ENCODE measurements at regions not wholly inside any gene's neighbourhood (a gene's known extent, or its start where the extent isn't known, plus 50 kb on each side); places are given as distances from the start of the nearest gene placed in this dataset.

DNA sequence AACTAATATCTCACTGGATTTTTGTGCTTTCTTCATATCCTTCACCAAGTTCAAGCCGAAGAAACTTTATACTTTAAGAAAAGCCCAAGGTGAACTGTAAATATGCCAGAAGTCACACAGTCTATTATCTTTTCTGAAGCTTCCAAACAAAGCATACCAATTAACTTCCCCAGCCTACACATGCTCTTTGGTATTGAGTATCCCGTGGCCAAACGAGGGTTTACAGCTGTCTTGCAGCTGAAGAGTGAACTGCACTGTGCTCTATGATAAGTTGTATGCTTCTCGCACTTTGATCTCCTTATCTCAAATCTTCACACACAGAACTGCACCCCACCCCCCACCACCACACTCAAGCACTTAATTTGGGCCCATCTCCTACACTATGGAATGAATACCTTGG lies 215.6 kb upstream of the VEPH1 start:
- DNase-seq (ENCODE audit: low read depth): no peak

DNA sequence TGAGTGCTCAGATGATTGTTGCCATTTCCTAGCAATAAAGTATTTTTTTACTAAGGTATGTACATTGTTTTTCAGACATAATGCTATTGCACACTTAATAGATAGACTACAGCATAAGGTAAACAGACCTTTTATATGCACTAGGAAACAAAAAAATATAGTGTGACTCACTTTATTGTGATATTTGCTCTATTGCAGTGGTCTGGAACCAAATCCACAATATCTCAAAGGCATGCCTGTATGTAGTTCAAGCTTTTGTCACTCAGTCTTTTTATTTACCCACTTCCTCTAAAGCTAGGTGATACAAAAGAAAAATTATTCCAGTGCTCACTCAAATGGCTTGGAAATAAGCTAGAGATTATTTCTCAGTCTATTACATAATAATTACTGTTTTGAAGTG lies 209.9 kb upstream of the VEPH1 start:
- DNase-seq (ENCODE audit: low read depth): no peak

DNA sequence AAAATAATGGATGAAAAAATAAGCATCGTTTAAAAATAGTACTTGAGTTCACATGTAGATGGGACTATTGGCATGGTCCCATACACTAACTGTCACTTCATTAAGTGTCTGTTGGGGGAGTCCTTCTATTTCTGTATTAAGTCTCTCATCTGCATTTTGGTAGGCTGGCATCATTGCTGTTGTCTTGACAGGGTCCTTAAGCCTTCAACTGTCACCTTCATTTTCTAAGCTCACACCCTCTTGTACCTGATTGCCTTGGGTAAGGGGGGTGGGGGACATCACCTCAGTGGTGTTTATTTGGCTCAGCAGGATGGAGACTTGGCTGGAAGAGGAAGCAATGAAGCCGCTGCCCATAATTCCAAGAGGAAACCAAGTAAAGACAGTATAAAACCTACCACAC lies 202.0 kb upstream of the VEPH1 start:
- no peak for DNase-seq (ENCODE audit: low read depth)

DNA sequence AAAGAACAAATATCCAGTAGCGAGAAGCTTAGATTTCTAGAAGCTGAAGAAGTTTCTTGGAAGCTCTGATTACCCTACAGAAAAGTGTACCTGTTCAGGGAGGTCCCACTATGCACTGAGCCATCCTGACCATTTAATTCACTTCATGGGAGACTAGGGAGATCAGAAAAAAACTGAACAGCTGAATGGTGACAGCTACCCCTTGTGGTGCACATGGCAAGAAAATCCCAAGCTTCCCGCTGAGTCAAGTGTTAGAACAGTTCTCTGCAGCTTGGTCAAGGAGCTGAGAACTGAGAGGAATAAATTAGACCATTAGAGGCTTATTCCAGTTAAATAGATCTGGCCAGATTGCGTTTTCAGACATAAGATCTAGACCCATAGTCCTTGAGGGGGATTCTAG lies 197.2 kb upstream of the VEPH1 start:
- peak; percentile 2 for DNase-seq (ENCODE audit: low read depth)

DNA sequence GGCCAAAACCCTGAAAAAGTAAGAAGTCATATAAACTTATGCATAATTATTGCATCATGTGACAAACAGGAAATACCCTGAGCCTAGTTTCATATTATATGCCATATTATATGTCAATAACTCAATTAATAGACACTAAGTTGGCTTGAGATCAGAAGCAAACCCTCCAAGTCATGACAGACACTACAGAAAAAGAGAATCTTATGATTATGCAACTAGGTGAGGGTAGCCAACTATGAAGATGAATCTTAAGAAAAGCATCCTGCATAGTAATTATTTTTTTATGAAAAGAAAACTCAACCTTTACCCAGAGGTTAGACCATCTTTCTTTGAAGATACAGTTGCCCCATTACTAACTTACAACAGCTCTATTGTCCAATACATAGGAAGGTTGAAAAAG lies 192.4 kb upstream of the VEPH1 start:
- DNase-seq (ENCODE audit: low read depth): peak; percentile 4

DNA sequence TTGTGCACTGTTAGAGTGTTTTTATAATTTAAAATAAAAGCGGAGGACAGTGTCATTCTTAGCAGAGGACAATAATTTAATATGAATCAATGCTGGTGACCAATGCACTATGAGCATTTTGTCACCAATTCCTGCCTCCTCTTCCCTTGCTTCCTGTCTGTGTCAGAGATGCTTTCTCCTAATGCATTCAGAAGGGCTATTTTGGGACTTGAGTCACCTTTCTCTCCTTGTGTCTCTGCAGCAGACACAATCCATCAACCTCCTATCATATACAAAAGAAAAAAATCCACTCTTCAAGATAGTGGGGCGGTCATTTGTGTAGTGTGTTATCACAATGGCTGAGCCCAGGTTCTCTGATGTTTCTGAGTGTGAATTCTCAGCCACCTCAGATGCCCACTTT lies 191.9 kb upstream of the VEPH1 start:
- DNase-seq (ENCODE audit: low read depth): no peak

DNA sequence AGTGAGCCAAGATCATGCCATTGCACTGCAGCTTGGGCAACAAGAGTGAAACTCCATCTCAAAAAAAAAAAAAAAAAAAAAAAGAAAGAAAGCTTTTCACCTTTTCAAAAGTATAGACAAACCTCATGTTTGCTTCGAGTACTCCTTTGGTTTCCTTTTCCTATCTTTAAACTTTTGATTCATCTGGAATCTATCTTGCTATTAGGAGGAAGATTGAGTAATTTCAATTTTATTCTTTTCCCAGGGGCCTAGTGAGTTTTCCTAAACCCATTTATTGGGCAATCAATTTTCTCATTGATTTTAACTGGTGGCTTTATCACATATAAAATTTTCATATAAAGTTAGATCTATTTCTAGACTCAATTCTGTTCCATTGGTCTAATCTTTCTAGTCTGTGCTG lies 190.5 kb upstream of the VEPH1 start:
- no peak for DNase-seq (ENCODE audit: low read depth)

DNA sequence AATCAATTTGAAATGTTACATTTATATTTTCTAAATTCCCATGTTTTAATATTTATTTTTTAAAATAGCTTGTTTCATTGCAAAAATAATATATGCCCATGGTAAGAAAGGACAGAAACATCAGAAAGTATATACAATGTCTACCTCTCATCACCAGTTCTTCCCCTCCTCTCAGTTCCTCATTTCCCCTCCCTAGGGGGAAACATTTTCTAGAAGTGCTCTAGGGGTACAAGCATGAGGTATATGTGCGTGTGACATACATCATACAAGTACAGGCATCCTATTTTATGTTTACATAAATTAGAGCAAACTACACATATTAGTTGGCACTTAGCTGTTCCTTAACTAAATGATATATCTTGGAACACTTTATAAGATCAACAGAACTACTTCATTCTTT lies 189.3 kb upstream of the VEPH1 start:
- no peak for DNase-seq (ENCODE audit: low read depth)

DNA sequence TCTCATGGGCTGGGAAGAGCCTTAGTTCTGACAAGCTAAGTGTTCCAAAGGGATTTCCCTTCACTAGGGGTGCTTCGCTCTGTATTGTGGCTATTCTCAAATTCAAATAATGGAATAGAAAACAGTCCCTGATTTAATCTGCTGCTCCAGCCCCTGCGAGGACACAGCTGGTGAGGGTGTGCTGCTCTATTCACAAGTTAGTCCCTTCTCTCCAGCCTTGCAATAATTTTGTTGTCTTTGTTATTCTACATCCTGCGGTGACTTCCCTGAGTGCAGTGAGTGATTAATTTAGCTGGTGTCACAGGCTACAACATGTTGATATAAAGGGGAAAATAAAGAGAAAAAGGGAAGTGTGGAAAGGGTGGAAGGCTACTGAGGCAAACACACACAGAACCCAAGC lies 180.5 kb upstream of the VEPH1 start:
- no peak for DNase-seq (ENCODE audit: low read depth)

DNA sequence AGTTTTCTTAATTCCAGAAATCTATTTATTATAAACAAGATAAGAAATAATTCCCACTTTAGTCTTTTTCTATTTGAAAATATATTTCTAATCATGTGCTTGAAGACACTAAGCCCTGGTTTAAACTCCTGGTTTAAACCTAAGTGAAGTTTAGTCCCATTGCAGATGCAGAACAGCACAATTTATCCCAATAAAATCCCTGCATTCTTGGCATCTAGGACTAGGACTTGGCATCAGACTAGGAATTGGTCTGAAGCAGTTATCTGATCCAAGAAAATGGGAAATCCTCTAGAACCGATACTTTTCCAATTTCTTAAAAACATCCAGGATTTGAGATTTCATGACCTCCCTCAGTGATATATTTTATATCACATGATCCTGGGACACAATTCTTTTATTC lies 168.8 kb upstream of the VEPH1 start:
- DNase-seq (ENCODE audit: low read depth): no peak

DNA sequence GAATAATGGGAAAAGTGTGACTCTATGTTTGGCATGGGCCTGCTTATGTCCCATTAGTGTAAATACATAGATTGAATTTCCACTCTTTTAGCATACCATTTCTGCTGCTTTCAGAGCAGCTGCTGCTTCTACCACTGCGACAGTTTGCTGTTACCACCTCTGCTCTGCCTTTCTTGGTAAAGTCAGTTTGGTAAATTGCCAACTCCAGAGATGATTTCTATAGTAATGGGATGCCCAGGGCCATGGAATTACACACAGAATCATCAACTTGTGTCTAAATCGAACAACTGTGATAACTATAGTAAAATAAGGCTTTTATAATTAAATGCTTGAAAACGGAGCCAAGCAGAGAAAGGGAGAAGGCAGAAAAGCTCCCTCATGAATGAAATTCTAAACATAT lies 168.4 kb upstream of the VEPH1 start:
- no peak for DNase-seq (ENCODE audit: low read depth)

DNA sequence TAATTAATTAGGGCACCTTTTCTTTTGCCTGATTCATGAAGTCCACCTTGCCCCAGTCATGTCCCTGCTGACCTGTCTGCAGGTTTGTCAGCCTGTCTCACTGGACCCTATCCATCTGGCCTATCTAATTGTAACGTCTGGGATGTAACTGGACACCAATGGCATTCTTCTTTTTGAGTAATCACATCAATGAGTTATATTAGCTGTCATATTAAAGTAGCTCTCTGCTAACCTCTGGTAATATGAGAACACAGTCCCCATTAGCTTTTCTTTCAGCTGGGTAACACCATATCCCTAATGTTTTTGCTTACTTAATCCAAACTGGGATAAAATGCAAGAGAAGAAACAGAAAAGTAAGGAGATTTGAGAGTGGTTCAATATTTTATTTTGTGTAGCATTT lies 166.2 kb upstream of the VEPH1 start:
- peak; percentile 9 for DNase-seq (ENCODE audit: low read depth)

DNA sequence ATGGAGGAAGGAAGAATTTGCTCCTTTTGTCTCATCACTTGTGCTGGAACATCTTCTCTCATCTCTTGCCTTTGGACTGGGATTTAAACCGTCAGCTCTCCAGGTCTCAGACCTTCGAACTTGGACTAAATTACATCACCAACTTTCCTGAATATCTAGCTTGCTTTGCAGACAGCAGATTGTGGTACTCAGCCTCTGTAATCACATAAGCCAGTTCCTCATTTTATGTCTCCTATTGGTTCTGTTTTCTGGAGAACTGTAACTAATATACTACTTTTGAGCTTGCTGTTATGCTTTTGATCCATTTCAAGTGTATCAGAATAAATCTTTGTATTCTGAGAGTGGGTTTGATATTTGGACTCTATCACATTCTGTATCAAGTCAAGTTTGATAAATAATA lies 164.3 kb upstream of the VEPH1 start:
- DNase-seq (ENCODE audit: low read depth): no peak

DNA sequence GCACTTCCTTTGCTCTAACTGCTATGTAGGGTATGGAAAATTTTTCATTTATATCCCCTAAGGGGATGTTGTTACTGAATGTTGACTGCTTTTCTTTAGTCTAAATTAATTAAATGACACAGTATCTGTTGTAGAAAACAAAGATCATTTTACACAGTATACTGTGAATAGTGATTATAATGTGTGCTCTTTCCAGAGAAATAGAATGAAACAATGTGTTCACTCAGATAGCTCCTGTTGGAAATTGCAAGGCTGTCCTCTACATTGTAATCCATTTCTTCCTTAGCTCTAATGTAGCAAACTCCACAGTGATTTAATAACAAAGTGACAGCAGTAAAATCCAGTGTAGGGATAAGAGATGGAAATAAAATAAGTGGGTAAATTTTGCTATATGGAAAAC lies 159.0 kb upstream of the VEPH1 start:
- DNase-seq (ENCODE audit: low read depth): no peak

DNA sequence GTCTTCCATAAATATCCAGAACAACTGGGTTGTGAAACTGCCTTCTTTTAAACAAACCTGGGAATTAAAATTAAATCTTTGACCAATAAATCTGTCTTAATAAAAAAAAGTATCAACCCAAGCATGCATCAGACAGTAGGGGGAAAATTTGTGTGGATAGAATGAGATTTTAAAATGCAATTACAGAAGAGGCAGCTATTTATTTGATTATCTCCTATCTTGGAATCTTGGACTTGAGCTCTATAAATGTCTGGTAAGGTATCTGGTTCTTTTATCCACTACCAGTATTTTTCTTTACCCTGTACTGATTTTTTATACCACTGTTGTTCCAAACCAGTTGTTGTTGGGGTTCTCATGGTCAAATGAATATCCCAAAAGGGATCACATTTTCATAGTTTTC lies 157.6 kb upstream of the VEPH1 start:
- no peak for DNase-seq (ENCODE audit: low read depth)

DNA sequence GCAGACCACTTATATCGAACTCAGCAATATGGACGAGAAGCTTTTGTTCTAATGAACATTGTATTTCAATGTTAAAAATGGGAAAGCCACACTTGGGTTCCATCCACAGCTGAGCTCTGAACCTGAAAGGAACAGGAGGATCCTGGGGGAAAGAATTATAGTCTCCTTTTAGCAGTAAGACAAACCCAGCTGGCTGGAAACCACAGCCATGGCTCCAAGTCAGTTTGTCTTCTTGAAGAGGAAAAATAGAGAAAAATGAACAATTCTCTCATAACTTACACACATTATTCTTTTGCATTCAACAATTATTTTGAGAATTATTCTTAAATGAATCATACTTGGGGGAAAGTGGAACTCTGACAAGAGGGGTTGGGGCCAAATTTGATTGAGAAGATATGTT lies 149.2 kb upstream of the VEPH1 start:
- DNase-seq (ENCODE audit: low read depth): no peak

DNA sequence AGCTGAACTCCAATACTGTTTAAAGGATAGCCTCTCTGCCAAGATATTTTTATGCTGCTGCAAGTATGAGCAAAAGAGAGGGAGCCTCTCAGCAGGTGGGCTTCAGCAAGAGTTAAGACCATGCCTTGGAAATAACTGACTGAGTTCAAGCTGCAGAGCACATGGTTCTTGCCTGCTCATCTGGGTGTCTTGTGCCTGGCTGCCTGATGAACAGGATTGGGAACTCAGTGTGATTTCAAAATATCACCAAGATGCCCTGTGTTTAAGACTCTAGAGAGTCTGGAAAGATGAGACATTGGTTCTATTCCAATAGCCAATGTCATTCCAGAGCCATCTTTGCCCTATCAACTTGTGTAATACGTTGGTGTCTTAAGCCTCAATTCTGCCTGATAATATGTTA lies 147.5 kb upstream of the VEPH1 start:
- DNase-seq (ENCODE audit: low read depth): no peak

DNA sequence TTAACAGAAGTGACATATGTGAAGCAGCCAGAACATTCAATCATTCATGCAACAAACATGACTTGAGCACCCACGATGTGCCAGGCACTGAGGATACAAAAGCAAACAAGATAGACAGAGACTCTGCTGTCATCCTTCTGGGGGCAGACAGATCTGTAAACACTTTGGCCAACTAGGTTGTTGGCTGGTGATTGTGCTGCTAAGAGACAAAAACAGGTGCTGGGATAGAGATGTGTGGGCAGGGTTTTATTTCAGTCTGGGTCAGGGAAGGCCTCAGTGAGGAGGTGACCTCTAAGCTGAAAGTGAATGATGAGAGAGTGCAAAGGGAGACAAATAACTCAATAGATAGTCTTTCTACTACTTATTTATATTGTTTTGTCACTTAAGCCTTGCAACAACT lies 147.0 kb upstream of the VEPH1 start:
- DNase-seq (ENCODE audit: low read depth): no peak

DNA sequence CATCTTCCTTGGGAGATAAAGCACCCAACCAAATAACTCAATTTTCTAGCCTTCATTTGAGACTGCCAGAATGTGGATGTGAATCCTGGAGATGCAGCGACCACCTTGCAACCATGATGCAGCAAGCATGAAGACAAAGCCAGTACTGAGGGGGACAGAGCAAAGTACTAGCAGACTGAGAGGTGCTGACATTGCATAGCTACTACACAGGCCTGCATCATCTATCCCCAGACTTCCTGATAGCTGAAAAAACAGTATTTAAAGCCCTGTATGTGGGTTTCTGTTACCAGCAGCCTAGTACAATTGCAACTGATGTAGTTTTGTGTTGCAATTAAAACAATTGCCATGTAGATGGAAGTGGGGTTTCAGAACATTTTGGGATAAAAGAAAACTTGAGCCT lies 146.3 kb upstream of the VEPH1 start:
- DNase-seq (ENCODE audit: low read depth): no peak

DNA sequence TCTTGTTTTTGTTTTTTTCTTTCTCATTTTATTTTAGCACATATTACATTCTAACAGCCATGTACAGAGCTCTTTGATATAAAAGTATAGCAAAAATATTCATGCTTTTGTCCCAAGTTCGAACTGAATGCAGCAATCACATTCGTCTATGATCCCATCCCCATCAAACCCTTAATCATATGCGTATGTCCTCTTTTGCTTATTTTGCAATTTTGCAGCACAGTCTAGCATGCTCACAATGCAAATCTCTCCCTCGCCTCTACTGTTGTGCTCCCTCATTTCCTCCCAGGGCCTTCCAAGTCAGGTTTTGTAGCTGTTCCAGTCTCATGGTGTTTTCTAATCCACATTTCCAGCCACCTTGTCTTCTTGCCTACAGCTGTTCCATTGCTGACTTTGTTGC lies 144.6 kb upstream of the VEPH1 start:
- no peak for DNase-seq (ENCODE audit: low read depth)

DNA sequence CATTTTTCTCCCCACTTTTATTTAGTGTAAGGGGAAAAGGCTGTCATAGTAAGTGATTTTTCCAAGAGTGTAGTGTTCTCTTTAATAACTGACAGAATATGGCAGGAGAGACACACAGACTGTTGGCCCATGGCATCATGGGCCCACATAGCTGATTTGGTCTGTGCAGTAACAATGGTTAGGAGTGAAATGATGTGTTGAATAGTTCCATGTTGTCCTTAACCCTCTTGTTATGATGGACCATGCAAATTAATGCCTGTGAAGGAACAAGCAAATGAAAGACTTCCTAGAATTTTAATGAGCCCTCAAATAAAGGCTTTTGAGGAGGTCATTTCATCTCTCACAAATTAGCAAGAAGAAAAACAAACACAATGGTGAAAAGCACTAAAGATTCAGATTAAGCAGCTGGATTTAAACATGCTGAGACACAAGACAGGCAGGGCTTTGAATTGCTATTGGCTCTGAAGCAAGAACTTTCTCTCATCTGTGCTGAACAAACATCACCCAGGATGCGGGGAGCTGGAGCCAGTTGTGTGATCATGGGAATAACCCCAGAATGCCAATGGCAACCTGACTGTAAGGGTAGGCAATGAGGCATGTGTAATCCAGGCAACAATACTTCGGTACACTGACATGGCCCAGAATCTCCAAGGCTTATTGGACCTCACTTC lies 136.7 kb upstream of the VEPH1 start:
- DNase-seq (ENCODE audit: low read depth): no peak

DNA sequence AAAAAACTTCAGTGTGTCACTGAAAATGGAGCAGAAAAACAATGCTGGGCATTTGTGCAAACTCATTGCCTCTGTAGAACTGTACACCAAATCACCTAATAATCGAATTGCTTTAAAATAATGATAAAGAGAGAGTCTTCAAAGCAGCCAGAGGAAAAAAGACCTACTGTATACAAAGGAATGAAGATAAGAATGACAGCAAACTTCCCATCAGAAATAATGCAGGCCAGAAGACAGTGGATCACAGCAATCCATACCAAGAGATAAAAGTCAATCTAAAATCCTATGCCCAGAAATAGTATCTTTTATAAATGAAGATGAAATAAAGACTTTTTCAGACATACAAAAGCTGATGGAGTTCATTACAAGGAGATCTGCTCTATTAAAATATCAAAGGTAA lies 134.7 kb upstream of the VEPH1 start:
- DNase-seq (ENCODE audit: low read depth): no peak

DNA sequence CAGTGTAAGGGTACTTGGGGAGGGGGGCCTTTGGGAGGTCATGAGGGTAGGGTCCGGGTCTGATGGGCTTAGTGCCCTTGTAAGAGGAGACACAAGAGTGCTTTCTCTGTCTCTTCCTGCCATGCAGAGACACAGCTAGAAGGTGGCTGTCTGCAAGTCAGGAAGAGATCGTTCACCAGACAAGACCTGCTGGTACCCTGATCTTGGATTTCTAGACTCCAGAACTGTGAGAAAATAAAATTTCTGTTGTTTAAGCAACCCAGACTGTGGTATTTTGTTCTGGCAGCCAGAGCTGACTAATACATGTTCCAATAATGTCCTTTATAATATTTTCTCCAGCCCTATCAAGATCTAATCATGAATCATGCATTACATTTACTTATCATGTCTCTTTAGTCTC lies 130.0 kb upstream of the VEPH1 start:
- peak; percentile 12 for DNase-seq (ENCODE audit: low read depth)

DNA sequence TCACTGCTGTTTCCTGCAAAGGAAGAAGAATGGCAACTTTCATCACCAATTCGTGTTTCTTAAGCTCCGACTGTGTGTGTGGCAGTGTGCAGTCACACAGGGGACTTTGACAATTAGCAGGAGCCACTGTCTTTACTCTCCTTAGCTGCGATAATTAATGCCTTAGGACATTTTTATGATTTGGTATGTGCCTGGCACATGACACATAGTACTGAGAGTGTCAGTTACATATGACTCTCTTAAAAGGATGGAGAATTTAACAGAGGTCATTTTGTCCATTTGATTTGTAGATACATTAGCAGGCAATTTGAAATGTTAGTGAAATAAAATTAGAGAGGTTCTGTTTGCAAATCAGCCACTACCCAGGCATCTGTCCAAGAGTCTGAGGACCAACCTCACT lies 128.9 kb upstream of the VEPH1 start:
- no peak for DNase-seq (ENCODE audit: low read depth)

DNA sequence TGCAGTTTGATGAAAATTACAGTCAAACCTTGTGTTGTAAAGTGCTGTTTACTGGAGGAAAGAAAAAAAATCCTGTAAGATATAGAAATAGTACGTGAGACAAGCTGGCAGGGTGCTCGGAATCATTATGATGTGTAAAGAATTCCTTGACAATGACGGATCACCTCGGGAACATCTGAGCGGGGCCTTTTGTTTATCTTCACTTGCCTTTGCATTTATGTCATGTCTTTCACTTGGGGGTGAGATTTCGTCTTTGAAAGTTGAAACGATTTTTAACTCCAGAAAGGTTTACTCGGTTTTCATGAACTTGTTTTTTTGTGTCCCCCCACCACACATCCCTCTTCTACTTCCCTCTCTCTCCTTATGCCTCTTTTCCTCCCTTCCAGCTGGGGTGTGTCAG lies 128.3 kb upstream of the VEPH1 start:
- peak; percentile 23 for DNase-seq (ENCODE audit: low read depth)
